ENCODE measurements at regions not wholly inside any gene's neighbourhood (a gene's known extent, or its start where the extent isn't known, plus 50 kb on each side); places are given as distances from the start of the nearest gene placed in this dataset.
"Not testable (repeated sequence)": the region's sequence is repeated elsewhere in the genome, so short reads cannot be mapped to it uniquely, and the experiment has no call there.

DNA sequence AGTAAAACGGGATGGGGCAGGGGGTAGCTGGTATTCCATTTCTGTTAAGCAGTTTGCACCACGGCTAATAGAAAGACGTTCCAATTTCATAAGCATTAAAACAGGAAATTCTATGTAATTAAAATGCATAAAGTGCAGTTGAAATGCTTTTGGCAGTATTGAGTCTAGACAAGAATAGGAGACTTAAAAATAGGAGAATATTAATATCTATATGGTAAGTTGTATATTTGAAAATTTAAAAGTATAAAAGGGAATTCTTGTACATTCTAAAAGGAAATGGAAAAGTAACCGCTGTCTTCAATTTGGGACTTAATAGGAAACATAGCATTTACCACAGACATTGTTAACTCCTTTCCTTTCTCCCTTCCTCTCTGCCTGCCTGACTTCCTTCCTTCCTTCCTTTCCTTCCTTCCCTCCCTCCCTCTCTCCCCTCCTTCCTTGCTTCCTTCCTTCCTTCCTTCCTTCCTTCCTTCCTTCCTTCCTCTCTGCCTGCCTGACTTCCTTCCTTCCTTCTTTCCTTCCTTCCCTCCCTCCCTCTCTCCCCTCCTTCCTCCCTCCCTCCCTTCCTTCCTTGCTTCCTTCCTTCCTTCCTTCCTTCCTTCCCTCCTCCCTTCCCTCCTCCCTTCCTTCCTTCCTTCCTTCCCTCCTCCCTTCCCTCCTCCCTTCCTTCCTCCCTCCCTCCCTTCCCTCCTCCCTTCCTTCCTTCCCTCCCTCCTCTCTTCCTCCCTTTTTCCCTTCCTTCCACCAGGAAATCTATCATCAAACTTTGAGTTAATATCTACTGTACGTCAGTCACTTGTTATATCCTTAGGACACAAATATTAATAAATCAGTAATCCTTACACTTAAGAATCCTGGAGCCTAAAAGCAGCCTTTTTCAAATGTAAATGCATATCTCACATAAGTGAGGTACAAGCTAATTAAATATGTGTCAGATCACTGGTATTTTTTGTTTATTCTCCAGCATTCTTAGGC lies 1049.3 kb downstream of the GALC start:
- DNase-seq: no peak

DNA sequence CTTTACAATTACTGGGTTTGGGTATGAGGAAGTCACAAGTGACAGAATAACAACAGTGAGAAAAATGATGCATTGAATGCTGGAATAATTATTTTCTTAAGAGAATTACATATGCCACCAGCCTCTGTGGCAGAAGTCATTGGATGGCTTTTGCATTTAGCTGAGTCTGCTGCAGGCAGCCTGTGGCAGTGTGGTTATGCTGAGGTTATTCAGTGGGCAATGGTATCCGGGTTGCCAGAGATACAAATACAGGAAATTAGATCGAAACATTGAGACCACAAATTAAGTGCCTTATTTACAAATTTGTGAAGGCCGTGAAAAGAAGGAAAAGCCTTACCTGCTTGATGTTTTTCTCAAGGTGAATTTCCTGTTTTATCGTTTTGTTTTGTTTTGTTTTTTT lies 1050.0 kb downstream of the GALC start:
- no peak for DNase-seq

DNA sequence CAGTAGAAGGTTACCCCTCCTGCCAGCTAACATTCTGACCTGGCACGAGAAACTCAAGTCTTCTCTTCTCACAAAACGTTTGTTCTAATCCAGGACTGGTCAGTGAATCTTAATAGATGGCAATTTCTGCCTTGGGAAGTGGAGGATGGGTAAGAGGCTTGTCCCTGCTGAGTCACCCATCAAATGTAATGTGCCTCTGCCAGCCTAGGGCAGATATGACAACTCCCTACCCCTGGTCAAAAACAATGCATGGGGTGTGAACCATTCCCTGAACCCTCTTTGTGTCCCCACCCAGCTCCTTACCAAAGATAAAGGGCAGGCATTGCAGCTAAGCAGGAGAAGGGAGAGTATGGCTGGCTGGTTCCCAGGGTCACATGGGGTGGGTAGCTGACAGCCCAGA lies 1052.9 kb downstream of the GALC start:
- no peak for DNase-seq

DNA sequence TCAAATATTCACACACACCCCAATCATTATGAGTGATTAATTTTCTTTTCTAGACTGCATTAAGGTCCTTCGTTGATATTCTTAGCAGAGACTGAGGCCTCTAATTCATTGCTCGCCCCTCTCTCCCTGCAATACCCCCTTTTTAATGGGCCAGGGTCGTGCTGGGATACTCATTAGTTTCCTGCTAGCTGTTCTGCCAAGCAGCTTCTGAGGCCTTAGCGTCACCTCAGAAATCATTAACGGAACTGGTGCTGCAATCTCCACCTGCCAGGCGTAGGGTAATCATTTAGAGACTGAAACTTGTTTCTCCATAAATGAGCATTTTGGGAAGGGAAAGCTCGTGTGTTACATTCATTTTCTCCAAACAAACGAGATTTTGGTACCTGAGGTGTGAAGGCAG lies 1054.7 kb downstream of the GALC start:
- no peak for DNase-seq

DNA sequence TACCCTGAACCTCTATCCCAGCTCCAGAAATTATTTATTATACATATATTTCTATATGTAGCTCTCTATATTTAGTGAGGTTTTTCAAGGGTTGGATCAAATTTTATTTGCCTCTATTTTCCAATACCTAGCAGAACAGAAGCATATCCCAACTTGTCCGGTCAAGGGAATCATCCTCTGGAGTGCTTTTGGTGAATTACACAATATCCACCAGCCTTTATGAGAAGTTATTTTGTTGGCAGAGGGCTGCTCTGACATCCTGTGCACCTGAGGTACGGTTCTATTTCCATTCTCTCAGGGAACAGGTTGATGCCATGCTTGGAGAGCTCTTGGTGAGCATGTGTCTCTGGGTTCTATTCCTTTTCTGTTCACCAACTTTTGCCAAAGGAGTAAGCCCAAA lies 1056.4 kb downstream of the GALC start:
- DNase-seq: no peak

DNA sequence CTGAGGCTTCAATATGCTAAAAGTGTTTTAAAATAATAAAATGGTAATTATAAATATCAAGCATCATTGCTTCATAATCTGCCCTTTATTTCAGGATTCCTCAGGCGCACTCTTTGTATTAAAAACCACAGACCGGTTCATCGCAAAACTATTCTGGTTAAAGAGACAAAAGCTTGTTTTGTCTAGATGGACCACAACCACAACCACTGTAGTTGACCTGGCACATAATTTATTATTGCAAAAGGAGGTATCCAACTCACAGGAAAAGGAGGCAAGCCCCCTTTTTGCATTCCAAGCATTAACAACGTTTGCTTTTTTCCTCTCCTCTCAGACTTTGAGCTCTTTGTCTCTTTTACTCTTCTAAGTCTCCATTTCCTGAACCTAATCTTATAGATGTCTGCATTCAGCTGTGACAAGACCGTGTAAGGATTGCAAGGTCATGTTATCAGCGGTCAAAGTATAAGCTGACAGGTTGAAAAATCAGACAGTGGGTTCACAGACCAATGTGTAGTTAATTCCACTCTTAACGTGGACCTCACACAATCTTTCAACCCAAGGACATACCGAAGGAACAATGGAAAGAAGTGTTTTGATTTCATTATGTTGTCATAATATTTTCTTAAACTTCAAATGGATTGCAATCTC lies 1057.6 kb downstream of the GALC start:
- DNase-seq: no peak

DNA sequence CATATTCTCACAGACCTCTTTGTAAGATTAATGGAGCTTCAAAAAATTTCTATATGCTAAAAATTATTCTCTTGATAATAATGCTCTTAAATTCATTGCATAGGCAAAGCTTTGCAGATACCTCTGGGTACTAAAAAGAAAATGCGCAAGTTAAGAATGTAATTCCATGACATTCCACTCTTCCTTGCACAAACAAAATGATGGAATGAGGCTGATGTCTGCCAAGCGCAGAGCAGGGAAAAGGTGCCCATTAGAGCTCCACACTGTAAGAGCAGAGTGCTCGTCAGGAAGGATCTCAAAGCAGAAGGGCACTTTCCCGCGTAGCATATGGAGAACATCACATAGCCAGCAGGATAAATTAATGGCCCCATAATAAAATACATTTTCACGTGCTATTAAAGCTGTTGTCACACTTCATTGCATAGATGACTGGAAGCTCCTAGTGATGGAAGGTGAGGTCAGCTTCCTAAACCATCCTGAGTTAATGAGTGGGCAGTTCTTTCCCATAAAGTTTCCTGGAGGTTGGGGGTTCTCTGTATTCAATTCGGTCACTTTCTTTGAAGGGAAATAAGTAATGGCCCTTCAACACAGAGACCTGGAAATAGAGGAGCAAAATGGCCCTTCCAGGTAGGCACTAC lies 1058.9 kb downstream of the GALC start:
- no peak for DNase-seq

DNA sequence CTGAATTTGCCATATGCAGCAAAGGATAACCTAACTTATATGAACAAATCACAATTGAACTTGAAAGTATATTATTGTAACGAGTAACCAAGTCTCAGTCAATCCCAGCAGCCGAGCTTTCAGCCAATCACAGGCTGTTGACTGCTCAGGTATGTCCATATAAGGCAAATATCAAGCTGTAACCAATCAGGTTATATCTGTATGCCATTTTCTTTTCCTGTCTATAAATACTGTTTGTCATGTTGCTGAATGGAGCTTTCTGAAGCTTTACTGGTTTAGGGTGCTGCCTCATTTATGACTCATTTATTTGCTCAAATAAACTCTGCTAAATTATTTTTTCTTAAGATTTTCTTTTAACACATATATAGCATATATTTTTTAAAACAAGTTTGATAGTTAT lies 1059.5 kb downstream of the GALC start:
- no peak for DNase-seq

DNA sequence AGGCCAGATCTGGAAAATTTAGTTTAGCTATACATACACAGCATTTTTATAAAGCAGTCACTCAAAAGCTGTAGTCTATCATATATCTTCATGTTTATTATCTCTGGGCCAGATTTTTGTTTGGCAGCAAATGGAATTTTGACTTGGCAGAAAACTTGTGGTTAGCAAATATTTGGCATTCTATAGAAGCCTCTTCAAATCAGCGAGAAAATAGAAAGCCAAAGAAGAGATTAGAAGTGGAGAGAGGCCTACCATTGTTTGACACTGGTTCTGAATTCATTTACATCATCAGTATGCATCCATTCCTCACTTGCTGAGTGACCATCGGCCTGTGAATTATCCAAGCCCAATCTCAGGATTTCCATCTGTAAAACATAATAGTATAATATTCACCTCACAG lies 1077.6 kb downstream of the GALC start:
- no peak for DNase-seq

DNA sequence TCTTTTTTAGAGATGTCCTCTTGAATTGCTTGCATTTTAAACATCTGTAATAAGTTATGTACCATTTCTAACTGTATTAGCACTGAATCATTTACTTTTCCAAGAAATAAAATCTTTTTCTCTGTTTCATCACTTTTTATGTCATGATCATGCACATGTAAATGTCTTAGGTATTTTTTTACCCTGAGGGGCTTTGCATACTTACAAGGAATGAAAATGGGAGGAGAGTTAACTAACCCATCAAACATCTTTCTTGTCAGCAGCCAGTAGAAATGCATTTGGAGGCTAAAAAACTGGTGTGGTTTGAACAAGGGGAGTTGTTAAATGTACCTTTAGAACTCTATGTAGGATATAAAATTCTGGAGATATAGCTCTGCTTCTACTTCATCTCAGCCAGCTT lies 1080.3 kb downstream of the GALC start:
- DNase-seq: no peak

DNA sequence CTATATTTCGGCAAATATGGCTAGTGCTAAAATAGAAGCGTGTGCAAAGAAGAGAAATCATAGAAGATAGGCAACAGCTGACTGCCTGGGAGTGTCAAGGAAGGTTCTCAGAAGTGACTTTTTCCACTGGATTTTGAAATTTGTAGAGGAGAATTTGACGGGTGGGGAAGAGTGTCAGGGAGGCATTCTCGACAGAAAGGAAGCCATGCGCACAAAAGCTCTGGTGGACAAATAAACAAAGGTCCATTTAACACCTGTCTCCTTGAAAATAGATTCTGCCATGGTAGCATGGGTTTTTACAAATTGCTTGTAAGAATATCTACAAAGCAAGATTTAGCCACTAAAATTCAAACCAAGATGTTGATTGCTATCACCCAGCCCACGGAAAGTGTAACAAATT lies 1081.5 kb downstream of the GALC start:
- DNase-seq: no peak

DNA sequence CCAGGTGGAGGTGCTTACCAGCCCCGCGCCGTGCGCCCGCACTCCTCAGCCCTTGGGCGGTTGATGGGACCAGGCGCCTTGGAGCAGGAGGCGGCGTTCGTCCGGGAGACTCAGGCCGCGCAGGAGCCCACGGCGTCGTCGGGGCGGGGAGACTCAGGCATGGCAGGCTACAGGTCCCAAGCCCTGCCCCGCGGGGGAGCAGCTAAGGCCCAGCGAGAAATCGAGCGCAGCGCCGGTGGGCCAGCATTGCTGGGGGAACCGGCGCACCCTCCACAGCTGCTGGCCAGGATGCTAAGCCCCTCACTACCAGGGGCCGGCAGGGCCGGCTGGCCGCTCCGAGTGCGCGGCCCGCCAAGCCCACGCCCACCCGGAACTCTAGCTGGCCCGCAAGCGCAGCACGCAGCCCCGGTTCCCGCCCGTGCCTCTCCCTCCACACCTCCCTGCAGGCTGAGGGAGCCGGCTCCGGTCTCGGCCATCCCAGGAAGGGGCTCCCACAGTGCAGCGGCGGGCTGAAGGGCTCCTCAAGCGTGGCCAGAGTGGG lies 1087.5 kb downstream of the GALC start:
- not testable (repeated sequence) for DNase-seq

DNA sequence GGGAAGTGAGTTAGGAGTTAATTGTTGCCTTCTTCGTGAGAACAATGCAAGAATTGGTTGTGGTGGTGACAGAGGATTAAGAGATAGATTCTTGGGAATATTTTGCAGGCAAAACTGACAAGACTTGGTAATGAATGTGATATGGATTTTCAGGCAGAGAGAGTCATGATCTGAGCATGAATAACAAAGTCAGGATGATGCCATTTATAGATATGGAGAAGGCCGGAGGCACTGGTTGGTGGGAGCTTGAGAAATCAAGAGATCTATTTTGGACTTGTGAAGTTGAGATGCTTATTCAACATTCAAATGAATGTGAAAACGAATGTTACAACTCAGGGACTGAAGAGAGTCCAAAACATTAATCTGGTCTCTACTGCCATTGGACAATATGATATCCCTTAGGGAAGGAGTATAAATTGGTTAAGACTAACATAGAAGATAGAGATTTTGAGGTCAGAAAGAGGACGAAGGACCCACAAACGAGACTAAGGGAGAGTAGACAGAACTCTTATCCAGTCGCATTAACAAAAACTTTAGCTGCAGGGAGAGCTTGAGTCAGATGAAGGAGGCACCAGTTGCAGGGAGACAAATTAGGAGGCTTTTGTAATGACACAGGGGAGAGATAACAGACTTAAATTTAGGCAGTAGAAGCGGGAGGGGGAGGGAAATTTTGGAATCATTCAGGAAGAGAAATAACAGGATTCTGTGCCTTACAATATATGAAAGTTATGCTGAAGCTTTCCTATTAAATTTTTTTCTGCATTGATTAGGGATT lies 1090.6 kb downstream of the GALC start:
- DNase-seq: no peak

DNA sequence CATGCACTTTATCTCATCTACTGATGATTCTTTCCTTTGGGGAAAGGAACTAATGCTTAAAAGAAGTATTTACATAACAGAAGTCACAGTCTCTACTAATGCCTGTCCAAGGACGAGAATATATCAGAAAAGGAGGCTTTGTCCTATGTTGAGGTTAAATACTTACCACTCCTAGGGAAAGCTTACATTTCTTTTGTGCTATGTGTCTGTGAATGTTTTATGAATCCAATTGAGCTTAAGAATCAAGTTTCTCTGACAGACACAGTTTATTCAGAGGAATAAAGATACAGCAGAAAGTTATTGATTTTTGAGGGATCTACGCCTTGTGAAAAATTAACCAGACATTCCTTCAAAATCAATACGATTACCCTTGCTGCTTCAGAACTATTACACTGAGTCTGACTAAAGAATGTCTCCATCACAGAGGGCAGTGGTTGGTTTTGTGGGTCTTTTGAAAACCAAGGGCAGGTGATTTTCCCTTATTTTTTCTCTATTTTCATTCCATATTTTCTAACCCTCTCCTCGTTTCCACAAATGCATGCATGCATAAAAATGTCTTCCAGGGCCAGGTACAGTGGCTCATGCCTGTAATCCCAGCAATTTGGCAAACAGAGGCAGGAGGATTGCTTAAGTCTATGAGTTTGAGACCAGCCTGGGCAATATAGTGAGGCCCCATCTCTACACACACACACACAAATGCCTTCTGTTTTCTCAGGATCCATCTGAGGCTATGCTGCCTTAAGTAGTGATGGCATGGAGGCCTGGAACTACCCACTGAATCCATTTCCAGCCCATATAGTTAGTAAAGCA lies 1095.1 kb downstream of the GALC start:
- no peak for DNase-seq

DNA sequence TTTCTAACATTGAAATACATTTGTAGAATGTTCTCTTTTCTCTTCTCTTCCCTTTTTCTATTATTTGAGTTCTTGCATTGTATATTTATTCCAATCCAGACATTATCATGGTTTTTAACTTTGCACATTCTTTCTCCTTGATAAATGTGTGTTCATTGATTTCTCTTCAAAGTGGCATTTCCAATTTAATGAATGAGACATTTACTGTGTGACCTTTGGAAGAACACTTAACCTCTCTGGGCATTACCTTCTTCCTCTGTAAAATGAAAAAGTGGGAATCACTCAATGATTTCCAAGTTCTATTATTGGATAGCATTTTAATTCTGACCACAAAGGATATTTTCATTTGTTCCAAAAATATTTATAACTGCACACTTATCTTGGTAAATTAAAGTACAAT lies 1095.8 kb downstream of the GALC start:
- DNase-seq: no peak

DNA sequence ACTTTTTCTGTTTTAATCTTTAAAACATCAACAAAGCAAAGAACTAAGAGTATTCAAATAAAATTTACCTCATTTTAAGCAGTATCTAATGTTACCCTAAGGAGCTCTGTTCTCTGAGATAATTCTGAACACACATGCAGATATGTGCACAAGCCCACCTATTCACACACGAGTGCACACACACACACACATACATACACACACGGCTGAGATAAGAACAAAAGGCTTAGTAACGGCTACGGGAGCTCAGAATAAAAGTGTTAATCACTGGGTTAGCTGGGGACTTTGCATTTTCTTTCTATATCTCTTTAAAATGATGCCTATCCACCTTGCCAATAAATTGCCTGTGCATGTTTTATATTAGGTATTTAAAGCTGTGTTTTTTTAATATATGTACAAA lies 1096.3 kb downstream of the GALC start:
- no peak for DNase-seq

DNA sequence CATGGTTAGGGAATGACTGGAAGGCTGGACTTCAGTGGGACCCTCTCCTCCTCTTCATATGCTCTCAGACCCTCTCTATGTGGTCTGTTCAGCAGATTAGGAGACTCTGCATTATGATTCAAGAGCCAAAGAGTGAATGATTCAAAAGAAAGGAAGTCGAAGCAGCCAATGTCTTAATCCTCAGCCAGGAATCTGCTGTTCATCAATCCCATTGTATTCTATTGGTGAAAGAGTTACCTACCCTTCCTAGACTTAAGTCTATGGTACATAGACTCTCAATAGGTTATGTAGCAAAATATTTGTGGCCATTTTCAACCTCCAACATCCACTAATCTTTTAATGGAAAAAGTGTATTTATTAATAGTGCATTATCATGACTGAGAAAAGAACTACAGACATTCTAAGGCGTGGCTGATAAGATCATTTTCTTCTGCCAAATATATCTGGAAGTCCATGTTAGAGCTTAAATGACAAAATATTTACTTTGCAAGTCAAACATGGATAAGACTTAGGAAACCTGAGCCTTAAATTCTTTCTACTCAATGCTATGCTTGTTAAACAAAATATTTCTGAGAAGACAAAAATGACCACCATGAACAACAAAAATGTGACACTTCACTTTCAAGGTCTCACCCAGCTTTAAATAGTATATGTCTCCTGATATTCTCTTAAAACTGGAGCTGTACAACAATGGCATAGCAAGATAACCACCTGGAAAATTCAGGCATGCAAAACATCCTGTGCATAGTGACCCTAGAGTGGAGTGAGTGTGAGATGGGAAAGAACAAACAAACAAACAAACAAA lies 1100.6 kb downstream of the GALC start:
- DNase-seq: no peak

DNA sequence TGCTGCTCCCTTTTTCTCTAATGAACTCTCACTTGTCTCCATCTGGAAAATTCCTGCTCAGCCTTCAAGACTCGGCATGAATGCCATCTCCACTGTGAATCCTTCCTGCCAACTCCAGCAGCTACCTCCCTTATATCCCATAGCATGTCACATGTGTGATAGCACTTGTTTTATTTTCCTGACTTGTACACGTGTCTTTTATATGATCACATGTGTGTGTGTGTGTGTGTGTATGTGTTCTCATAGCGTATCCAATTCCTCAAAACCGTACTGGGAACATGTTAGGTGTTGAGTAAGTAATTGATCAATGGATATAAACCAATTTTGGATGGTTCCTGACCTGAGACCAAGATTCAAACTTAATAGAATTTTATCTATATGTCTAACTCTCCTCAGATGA lies 1107.7 kb downstream of the GALC start:
- no peak for DNase-seq

DNA sequence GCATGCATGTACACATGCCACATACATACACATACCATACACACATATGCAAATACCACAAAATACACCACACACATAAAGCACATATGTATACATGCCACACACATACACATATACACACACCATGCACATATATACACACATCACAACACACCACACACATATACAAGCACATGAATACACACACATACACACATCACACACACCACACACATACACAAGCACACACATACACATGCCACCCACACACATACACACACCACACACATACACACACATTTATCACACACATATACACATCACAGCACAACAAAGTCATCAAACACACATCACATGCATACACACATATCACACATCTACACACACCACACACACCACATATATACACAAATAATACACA lies 1108.5 kb downstream of the GALC start:
- no peak for DNase-seq

DNA sequence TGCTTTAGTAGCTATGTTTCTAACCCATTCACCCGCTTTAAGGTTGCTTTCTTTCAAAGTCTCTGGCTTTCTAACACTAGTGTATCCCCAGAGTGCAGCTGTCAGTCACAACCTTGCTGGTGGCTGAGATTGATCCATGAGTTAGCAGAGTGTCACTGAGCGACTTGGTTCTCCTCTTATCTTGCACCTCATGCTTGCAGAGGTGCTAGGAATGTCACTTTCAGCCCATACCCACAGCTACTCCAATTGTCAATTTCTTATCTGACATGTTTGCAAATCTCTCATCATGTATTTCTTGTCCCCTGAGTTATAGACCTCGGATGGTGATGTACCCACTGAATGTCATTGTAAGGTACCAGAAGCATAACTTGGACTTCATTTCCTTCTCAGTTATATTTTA lies 1110.2 kb downstream of the GALC start:
- DNase-seq: no peak

DNA sequence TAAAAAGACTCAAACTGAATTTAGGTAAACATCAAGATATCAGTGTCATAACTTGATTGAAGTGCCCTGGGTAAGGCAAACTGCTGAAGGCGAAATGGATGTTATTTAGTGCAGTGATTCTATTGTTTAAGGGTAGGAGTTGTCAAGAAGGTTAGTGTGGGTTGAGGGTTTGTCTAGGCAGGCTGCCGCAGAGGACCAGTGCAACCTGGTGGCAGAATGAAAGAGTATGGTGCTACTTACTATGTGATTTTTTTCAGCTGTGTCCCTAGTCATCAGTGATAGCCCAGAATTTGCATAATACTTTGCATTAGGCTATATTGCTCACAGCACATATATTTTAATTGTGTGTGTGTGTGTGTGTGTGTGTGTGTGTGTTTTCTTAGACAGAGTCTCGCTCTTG lies 1127.0 kb downstream of the GALC start:
- no peak for DNase-seq
